ENCODE measurements at regions not wholly inside any gene's neighbourhood (a gene's known extent, or its start where the extent isn't known, plus 50 kb on each side); places are given as distances from the start of the nearest gene placed in this dataset.
"Not testable (repeated sequence)": the region's sequence is repeated elsewhere in the genome, so short reads cannot be mapped to it uniquely, and the experiment has no call there.

GRCh38 chr6:8180327-8181159 is 78.2 kb upstream of the EEF1E1 start:
- peaks cover 59% of the 10 kb centered on the region for H3K4me1 ChIP-seq (ENCODE audit: control insufficient read depth, insufficient read depth, low read length, poor library complexity, severe bottlenecking)
- H3K9me3 ChIP-seq (ENCODE audit: control insufficient read depth, low read length), result no peaks in the 10 kb centered on the region
- H3K36me3 ChIP-seq (ENCODE audit: control insufficient read depth, insufficient read depth, low read length), result no peaks in the 10 kb centered on the region
- H3K4me3 ChIP-seq (ENCODE audit: extremely low read depth, insufficient read depth, low read length, poor library complexity, severe bottlenecking), result no peak overlapping the region
- H3K27ac ChIP-seq (ENCODE audit: low read depth, low read length, severe bottlenecking), result peak overlapping the region; percentile 91
- 34 to 44% methylated on average over 9 to 11 of the region's 11 CpGs for WGBS, 2 experiments (ENCODE audit: insufficient coverage in 2 of 2)

- H3K4me1 ChIP-seq (ENCODE audit: control insufficient read depth, insufficient read depth, low read length, poor library complexity, severe bottlenecking), result peaks cover 53% of the 10 kb centered on the region
- H3K36me3 ChIP-seq (ENCODE audit: control insufficient read depth, insufficient read depth, low read length), result no peaks in the 10 kb centered on the region
- no CpG with 5 or more reads among the region's 2 CpGs for WGBS, 2 experiments (ENCODE audit: insufficient coverage in 2 of 2)
- peaks cover 5% of the 10 kb centered on the region for H3K9me3 ChIP-seq (ENCODE audit: control insufficient read depth, low read length)
- H3K27ac ChIP-seq (ENCODE audit: low read depth, low read length, severe bottlenecking), result no peak overlapping the region
- H3K4me3 ChIP-seq (ENCODE audit: extremely low read depth, insufficient read depth, low read length, poor library complexity, severe bottlenecking), result no peak overlapping the region
Observed at GRCh38 chr6:8177721-8178120, 75.4 kb upstream of the EEF1E1 start.

DNA sequence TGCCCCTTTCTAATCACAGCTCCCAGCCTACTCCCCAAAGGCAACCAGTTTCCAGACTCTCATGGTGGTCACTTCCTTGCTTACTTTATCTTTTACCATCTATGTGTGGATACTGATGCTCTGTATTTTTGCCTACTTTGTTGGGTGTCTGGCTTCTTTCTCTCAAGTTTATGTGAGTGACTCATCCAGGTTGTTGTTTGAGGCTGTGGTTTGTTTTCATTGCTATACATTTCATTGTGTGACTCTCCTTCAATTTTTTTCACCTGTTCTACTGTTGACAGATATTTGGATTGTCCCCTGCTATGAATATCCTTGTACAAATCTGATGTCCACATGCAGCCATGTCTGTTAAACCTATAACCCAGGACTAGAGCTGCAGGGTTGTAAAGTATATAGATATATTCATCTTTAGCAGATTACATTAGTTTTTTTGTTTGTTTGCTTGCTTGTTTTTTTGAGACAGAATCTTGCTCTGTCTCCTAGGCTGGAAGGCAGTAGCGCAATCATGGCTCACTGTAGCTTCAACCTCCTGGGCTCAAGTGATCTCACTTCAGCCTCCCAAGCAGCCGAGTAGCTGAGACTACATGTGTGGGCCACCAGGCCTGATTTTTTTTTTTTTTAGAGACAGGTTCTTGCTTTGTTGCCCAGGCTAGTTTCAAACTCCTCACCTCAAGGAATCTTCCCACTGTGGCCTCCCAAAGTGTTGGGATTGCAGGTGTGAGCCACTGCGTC is 72.9 kb upstream of the EEF1E1 start:
- WGBS, 2 experiments (ENCODE audit: insufficient coverage in 2 of 2), result 94 to 100% methylated on average over 1 to 2 of the region's 3 CpGs
- H3K4me1 ChIP-seq (ENCODE audit: control insufficient read depth, insufficient read depth, low read length, poor library complexity, severe bottlenecking), result peaks cover 36% of the 10 kb centered on the region
- H3K9me3 ChIP-seq (ENCODE audit: control insufficient read depth, low read length), result peaks cover 5% of the 10 kb centered on the region
- peak overlapping the region; percentile 49 for H3K27ac ChIP-seq (ENCODE audit: low read depth, low read length, severe bottlenecking)
- no peak overlapping the region for H3K4me3 ChIP-seq (ENCODE audit: extremely low read depth, insufficient read depth, low read length, poor library complexity, severe bottlenecking)
- no peaks in the 10 kb centered on the region for H3K36me3 ChIP-seq (ENCODE audit: control insufficient read depth, insufficient read depth, low read length)

GRCh38 chr6:8174571-8174970 is 72.2 kb upstream of the EEF1E1 start:
- Histone ChIP-seq H3K27ac (ENCODE audit: low read depth, low read length, severe bottlenecking) (no peak overlapping the region), H3K9me3 (ENCODE audit: control insufficient read depth, low read length) (peaks cover 5% of the 10 kb centered on the region), H3K4me1 (ENCODE audit: control insufficient read depth, insufficient read depth, low read length, poor library complexity, severe bottlenecking) (peaks cover 30% of the 10 kb centered on the region), H3K4me3 (ENCODE audit: extremely low read depth, insufficient read depth, low read length, poor library complexity, severe bottlenecking) (no peak overlapping the region), H3K36me3 (ENCODE audit: control insufficient read depth, insufficient read depth, low read length) (no peaks in the 10 kb centered on the region)
- 83 to 100% methylated on average over 1 to 4 of the region's 6 CpGs for WGBS, 2 experiments (ENCODE audit: insufficient coverage in 2 of 2)

DNA sequence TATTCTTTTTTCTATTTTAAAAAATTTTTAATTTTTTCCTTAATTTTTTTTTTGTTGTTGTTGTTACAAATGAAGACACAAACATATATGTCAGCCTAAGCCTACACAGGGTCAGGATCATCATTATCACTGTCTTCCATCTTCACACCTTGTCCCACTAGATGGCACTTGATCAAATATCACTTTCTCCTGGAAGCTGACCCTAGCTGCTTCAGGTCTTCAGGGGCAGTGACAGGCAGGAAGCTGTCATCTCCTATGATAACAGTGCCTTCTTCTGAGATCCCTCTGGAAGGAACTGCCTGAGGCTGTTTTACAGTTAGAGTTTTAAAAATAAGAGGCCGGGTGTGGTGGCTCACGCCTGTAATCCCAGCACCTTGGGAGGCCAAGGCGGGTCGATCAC is 70.2 kb upstream of the EEF1E1 start:
- peaks cover 5% of the 10 kb centered on the region for H3K9me3 ChIP-seq (ENCODE audit: control insufficient read depth, low read length)
- H3K4me3 ChIP-seq (ENCODE audit: extremely low read depth, insufficient read depth, low read length, poor library complexity, severe bottlenecking), result no peak overlapping the region
- H3K36me3 ChIP-seq (ENCODE audit: control insufficient read depth, insufficient read depth, low read length), result no peaks in the 10 kb centered on the region
- WGBS, 2 experiments (ENCODE audit: insufficient coverage in 2 of 2), result 96 to 97% methylated on average over 4 of the region's 4 CpGs
- no peak overlapping the region for H3K27ac ChIP-seq (ENCODE audit: low read depth, low read length, severe bottlenecking)
- peaks cover 16% of the 10 kb centered on the region for H3K4me1 ChIP-seq (ENCODE audit: control insufficient read depth, insufficient read depth, low read length, poor library complexity, severe bottlenecking)

DNA sequence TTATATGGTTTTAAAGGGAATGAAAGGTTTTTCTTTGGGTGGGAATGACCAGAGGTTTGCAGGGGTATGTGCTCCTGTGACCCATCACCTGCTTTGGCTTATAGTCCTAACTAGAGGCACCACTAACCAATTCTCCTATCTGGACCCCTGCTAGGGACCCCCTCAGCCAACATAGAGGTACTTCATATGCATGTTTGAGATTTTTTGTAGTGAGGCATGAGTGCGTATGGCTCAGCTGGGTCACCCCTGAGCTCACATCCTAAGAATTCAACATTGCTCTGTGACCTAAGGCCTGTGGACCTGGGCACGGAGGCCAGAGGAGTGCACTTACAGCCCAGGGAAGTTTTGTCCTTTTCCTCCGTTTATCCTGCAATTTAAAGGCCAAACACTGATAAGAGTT is 68.4 kb upstream of the EEF1E1 start:
- peaks cover 5% of the 10 kb centered on the region for H3K9me3 ChIP-seq (ENCODE audit: control insufficient read depth, low read length)
- 60 to 67% methylated on average over 1 to 3 of the region's 3 CpGs for WGBS, 2 experiments (ENCODE audit: insufficient coverage in 2 of 2)
- H3K27ac ChIP-seq (ENCODE audit: low read depth, low read length, severe bottlenecking), result peak overlapping the region; percentile 23
- no peak overlapping the region for H3K4me3 ChIP-seq (ENCODE audit: extremely low read depth, insufficient read depth, low read length, poor library complexity, severe bottlenecking)
- H3K4me1 ChIP-seq (ENCODE audit: control insufficient read depth, insufficient read depth, low read length, poor library complexity, severe bottlenecking), result peaks cover 13% of the 10 kb centered on the region
- no peaks in the 10 kb centered on the region for H3K36me3 ChIP-seq (ENCODE audit: control insufficient read depth, insufficient read depth, low read length)

DNA sequence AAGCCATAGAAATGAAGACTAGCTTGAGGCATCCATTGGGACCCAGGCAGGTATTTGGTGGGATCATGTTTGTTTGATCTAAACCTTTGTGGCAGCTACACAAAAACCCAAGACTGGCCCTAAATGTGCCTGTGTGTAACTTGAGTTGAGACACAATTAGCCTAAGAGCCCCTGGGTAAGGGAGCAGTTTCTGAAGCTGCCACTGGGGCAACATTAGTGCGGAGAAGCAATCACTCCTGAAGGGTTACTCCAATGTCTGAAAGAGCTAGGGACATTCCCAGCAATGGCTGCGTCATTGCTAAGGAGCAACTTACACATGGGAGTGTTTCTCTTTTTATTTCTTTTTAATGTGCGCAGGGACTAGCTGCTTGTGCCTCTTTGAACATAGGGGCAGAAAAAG is 67.9 kb upstream of the EEF1E1 start:
- H3K27ac ChIP-seq (ENCODE audit: low read depth, low read length, severe bottlenecking), result no peak overlapping the region
- peaks cover 11% of the 10 kb centered on the region for H3K4me1 ChIP-seq (ENCODE audit: control insufficient read depth, insufficient read depth, low read length, poor library complexity, severe bottlenecking)
- H3K9me3 ChIP-seq (ENCODE audit: control insufficient read depth, low read length), result peaks cover 5% of the 10 kb centered on the region
- H3K36me3 ChIP-seq (ENCODE audit: control insufficient read depth, insufficient read depth, low read length), result no peaks in the 10 kb centered on the region
- no peak overlapping the region for H3K4me3 ChIP-seq (ENCODE audit: extremely low read depth, insufficient read depth, low read length, poor library complexity, severe bottlenecking)
- WGBS, 2 experiments (ENCODE audit: insufficient coverage in 2 of 2), result 79 to 100% methylated on average over 1 to 2 of the region's 3 CpGs

- Histone ChIP-seq H3K4me3 (ENCODE audit: extremely low read depth, insufficient read depth, low read length, poor library complexity, severe bottlenecking) (no peak overlapping the region), H3K27ac (ENCODE audit: low read depth, low read length, severe bottlenecking) (no peak overlapping the region), H3K4me1 (ENCODE audit: control insufficient read depth, insufficient read depth, low read length, poor library complexity, severe bottlenecking) (peaks cover 7% of the 10 kb centered on the region), H3K9me3 (ENCODE audit: control insufficient read depth, low read length) (no peaks in the 10 kb centered on the region), H3K36me3 (ENCODE audit: control insufficient read depth, insufficient read depth, low read length) (no peaks in the 10 kb centered on the region)
Observed at GRCh38 chr6:8166156-8166555, 63.8 kb upstream of the EEF1E1 start.

GRCh38 chr6:8165008-8165407 is 62.7 kb upstream of the EEF1E1 start:
- H3K4me1 ChIP-seq (ENCODE audit: control insufficient read depth, insufficient read depth, low read length, poor library complexity, severe bottlenecking); H3K27ac ChIP-seq (ENCODE audit: low read depth, low read length, severe bottlenecking); H3K9me3 ChIP-seq (ENCODE audit: control insufficient read depth, low read length); H3K36me3 ChIP-seq (ENCODE audit: control insufficient read depth, insufficient read depth, low read length); H3K4me3 ChIP-seq (ENCODE audit: extremely low read depth, insufficient read depth, low read length, poor library complexity, severe bottlenecking): not testable (repeated sequence)
- WGBS, 2 experiments (ENCODE audit: insufficient coverage in 2 of 2), result 97 to 98% methylated on average over 6 to 13 of the region's 17 CpGs

DNA sequence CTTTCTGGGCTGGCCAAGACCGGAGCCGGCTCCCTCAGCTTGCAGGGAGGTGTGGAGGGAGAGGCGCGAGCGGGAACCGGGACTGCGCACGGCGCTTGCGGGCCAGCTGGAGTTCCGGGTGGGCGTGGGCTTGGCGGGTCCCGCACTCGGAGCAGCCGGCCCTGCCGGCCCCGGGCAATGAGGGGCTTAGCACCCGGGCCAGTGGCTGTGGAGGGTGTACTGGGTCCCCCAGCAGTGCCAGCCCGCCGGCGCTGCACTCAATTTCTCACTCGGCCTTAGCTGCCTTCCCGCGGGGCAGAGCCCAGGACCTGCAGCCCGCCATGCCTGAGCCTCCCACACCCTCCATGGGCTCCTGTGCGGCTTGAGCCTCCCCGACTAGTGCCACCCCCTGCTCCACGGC is 61.9 kb upstream of the EEF1E1 start:
- not testable (repeated sequence) for H3K9me3 ChIP-seq (ENCODE audit: control insufficient read depth, low read length); H3K36me3 ChIP-seq (ENCODE audit: control insufficient read depth, insufficient read depth, low read length); H3K4me3 ChIP-seq (ENCODE audit: extremely low read depth, insufficient read depth, low read length, poor library complexity, severe bottlenecking); H3K4me1 ChIP-seq (ENCODE audit: control insufficient read depth, insufficient read depth, low read length, poor library complexity, severe bottlenecking); H3K27ac ChIP-seq (ENCODE audit: low read depth, low read length, severe bottlenecking)
- WGBS, 2 experiments (ENCODE audit: insufficient coverage in 2 of 2), result 95 to 97% methylated on average over 5 to 8 of the region's 29 CpGs

DNA sequence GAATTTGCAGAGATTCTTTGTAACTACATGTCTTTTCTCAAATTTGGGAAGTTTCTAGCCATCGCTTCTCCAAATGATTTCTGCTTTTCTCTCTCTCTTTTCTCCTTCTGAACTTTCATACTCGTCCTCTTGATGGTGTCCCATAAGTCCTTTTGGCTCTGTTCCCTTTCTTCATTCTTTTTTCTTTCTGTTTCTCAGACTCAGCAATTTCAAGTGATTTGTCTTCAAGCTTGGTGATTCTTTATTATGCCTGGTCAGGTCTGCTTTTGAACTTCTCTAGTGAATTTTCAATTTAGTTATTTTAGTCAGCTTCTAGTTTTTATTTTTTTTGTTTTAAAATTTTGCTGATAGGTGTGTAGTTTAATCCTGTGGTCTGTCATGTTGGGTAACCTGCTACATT is 57.6 kb upstream of the EEF1E1 start:
- Histone ChIP-seq H3K4me3 (ENCODE audit: extremely low read depth, insufficient read depth, low read length, poor library complexity, severe bottlenecking) (no peak overlapping the region), H3K9me3 (ENCODE audit: control insufficient read depth, low read length) (no peaks in the 10 kb centered on the region), H3K36me3 (ENCODE audit: control insufficient read depth, insufficient read depth, low read length) (no peaks in the 10 kb centered on the region), H3K27ac (ENCODE audit: low read depth, low read length, severe bottlenecking) (no peak overlapping the region), H3K4me1 (ENCODE audit: control insufficient read depth, insufficient read depth, low read length, poor library complexity, severe bottlenecking) (peaks cover 14% of the 10 kb centered on the region)
- 83 to 89% methylated on average over 2 of the region's 2 CpGs for WGBS, 2 experiments (ENCODE audit: insufficient coverage in 2 of 2)
